ENCODE measurements at regions not wholly inside any gene's neighbourhood (a gene's known extent, or its start where the extent isn't known, plus 50 kb on each side); places are given as distances from the start of the nearest gene placed in this dataset.

DNA sequence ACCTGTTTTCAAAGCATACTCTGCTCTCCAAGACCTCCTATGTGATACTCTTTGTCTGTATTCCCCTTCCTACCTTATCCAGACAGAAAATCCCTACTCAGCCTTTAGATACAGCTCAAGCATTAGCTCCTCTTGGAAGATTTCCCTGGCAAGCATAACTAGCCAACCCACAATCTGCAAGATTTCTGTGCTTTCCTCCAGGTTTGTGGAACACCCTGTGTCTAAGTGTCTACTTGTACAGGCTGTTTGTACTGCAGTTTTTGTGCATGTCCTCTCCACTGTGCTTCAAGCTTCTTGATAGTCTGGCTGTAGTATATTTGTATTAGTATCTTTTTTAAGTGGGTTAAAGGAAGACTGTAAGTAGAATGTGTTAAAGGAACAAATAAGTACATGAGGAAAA, 203.7 kb downstream of the RFC3 start:
- TF ChIP-seq POLR2A (IDR thresholded peaks at IDR 0.05; ENCODE audit: low read length) = no peak
- no peak for TF ChIP-seq GATA1 (IDR thresholded peaks at IDR 0.05; ENCODE audit: low read depth, low read length)

Data from erythroblast (primary cell).